Endothelial cell of umbilical vein (primary cell): ENCODE measurements at regions not wholly inside any gene's neighbourhood (a gene's known extent, or its start where the extent isn't known, plus 50 kb on each side); places are given as distances from the start of the nearest gene placed in this dataset.

Experiments used
- BruUV-seq: library from RNA; stranded (reverse); fragments of 400-500 nt; replicated peaks from 2 replicates; lab custom pipeline; 2021; lab: Mats Ljungman, UMichigan
- CTCF ChIA-PET: fragments of 300-600, 350-600 bp; sonication (Branson Sonifier 250); formaldehyde crosslinking; loops from one replicate; lab custom pipeline; 2021; ENCODE audit warnings: antibody characterized with exemption, inconsistent platforms; lab: Charles Lee
- POLR2A ChIA-PET: fragments of 300-600, 350-600 bp; sonication (Branson Sonifier 250); formaldehyde crosslinking; loops from one replicate; lab custom pipeline; 2021; ENCODE audit warnings: antibody characterized with exemption, inconsistent platforms; lab: Charles Lee
- DNase-seq: peaks from one replicate; pipeline ENCODE4 v3.0.0-alpha.2; 2011; ENCODE audit warnings: low read depth, low spot score
- FAIRE-seq: peaks from 2 replicates; lab custom pipeline; 2011; peaks lifted over from hg19 to GRCh38; lab: Jason Lieb, UNC
- H2AFZ ChIP-seq: 2 replicates; pipeline ENCODE4 v1.6.0; 2012; ENCODE audit warnings: low read depth, low read length, control low read depth, inconsistent platforms
- H3K27ac ChIP-seq: 2 replicates; pipeline ENCODE4 v1.5.1; 2011; ENCODE audit warnings: low read depth, mild to moderate bottlenecking, control low read depth, low read length, moderate library complexity; ENCODE audit not compliant: insufficient read depth
- H3K27me3 ChIP-seq, 2 experiments: 2 replicates each; pipeline versions ENCODE4 v1.6.0 to v1.6.1; 2011; ENCODE audit warnings: low read length in 2 of 2, mixed read lengths in 1 of 2; ENCODE audit not compliant: control insufficient read depth in 2 of 2, insufficient read depth in 2 of 2
- H3K36me3 ChIP-seq, 2 experiments: 2 replicates in 1 of 2; 3 replicates in 1 of 2; pipeline ENCODE4 v1.5.1; 2011; ENCODE audit warnings: low read length in 2 of 2, mild to moderate bottlenecking in 1 of 2, moderate library complexity in 1 of 2; ENCODE audit not compliant: control insufficient read depth in 2 of 2, insufficient read depth in 2 of 2; ENCODE audit errors: extremely low read depth in 1 of 2
- H3K4me1 ChIP-seq: 3 replicates; pipeline ENCODE4 v1.5.1; 2011; ENCODE audit warnings: mild to moderate bottlenecking, low read length; ENCODE audit not compliant: control insufficient read depth, insufficient read depth; ENCODE audit errors: extremely low read depth
- H3K4me2 ChIP-seq: 2 replicates; pipeline ENCODE4 v1.6.1; 2011; ENCODE audit warnings: low read length, control low read depth, mixed read lengths; ENCODE audit not compliant: insufficient read depth
- H3K4me3 ChIP-seq, 3 experiments: fragments of 200-600 bp in 1 of 3; sonication (generic), shearing (Covaris generic) in 1 of 3; replicated peaks in 1 of 3; 2 replicates each; pipeline ENCODE4 v1.5.1; 2011 to 2016; ENCODE audit warnings: control low read depth in 3 of 3, low read length in 3 of 3, mild to moderate bottlenecking in 2 of 3, inconsistent platforms in 1 of 3, low read depth in 1 of 3, moderate library complexity in 1 of 3; ENCODE audit not compliant: insufficient read depth in 1 of 3
- H3K79me2 ChIP-seq: 2 replicates; pipeline ENCODE4 v1.6.0; 2012; ENCODE audit warnings: low read length, inconsistent platforms; ENCODE audit not compliant: control insufficient read depth, insufficient read depth
- H3K9ac ChIP-seq: replicated peaks from 2 replicates; pipeline ENCODE3; 2011; ENCODE audit warnings: low read length, control low read depth; ENCODE audit not compliant: insufficient read depth; ENCODE audit errors: extremely low read depth
- H3K9me1 ChIP-seq: replicated peaks from 3 replicates; pipeline ENCODE4 v1.6.0; 2011; ENCODE audit warnings: mild to moderate bottlenecking, low read length; ENCODE audit not compliant: control insufficient read depth, insufficient read depth; ENCODE audit errors: extremely low read depth
- H3K9me3 ChIP-seq: replicated peaks from 2 replicates; pipeline ENCODE4 v1.5.1; 2012; ENCODE audit warnings: low read length, inconsistent platforms; ENCODE audit not compliant: control insufficient read depth, insufficient read depth
- H4K20me1 ChIP-seq: replicated peaks from 2 replicates; pipeline ENCODE3; 2011; ENCODE audit warnings: mild to moderate bottlenecking, low read length; ENCODE audit not compliant: control insufficient read depth, insufficient read depth; ENCODE audit errors: extremely low read depth
- EZH2 ChIP-seq: IDR thresholded peaks from 2 replicates; pipeline ENCODE4 v1.6.1; 2012; ENCODE audit warnings: borderline replicate concordance, low read depth, mild to moderate bottlenecking, moderate library complexity, low read length, inconsistent platforms; ENCODE audit not compliant: severe bottlenecking
- FOS ChIP-seq: IDR thresholded peaks from 2 replicates; pipeline ENCODE4 v1.6.1; 2011; ENCODE audit warnings: mild to moderate bottlenecking, low read length, moderate library complexity, borderline replicate concordance; ENCODE audit not compliant: insufficient read depth
- GATA2 ChIP-seq: IDR thresholded peaks from 2 replicates; pipeline ENCODE4 v1.7.0; 2011; ENCODE audit warnings: low read depth, mild to moderate bottlenecking, moderate library complexity, mixed read lengths, low read length; ENCODE audit not compliant: insufficient read length, insufficient read depth
- JUN ChIP-seq: IDR thresholded peaks from 2 replicates; pipeline ENCODE4 v1.6.1; 2011; ENCODE audit warnings: borderline replicate concordance, low read depth; ENCODE audit not compliant: insufficient read length, insufficient read depth
- MYC ChIP-seq: IDR thresholded peaks from one replicate; pipeline ENCODE4 v1.6.1; 2011; ENCODE audit warnings: mild to moderate bottlenecking, low read depth, low read length
- POLR2A ChIP-seq: IDR thresholded peaks from 2 replicates; pipeline ENCODE4 v1.6.1; 2012; ENCODE audit warnings: low read depth, mild to moderate bottlenecking, control low read depth, low read length
- POLR2AphosphoS5 ChIP-seq: IDR thresholded peaks from 2 replicates; pipeline ENCODE4 v1.6.1; 2012; ENCODE audit warnings: low read depth, mild to moderate bottlenecking, control low read depth, low read length, moderate library complexity; ENCODE audit not compliant: insufficient read depth
- dilution Hi-C: fragments of 300-500 bp; cut with MboI; formaldehyde crosslinking; loops from one replicate; pipeline ENCODE4 v1.15.0; 2019; ENCODE audit warnings: low sequenced_read_pairs; ENCODE audit not compliant: extremely low pct_ligation_motif_present
- intact Hi-C: fragments of 100-400 bp; cut with micrococcal nuclease; formaldehyde crosslinking; loops from one replicate; pipeline ENCODE4 v1.10.0; 2022
- TF ChIP-seq, protein P1 (sequence below), 2 donors: IDR thresholded peaks; 1 replicate in 1 of 2; 2 replicates in 1 of 2; pipeline ENCODE4 v1.5.1; 2011; ENCODE audit warnings: low read length in 2 of 2, mild to moderate bottlenecking in 2 of 2, moderate library complexity in 2 of 2, control low read depth in 1 of 2, inconsistent platforms in 1 of 2, low read depth in 1 of 2; ENCODE audit not compliant: insufficient read depth in 1 of 2; ENCODE audit errors: extremely low read depth in 1 of 2
- TF ChIP-seq, protein P2 (sequence below): IDR thresholded peaks from 2 replicates; pipeline ENCODE4 v1.6.1; 2011; ENCODE audit not compliant: insufficient read depth, insufficient read length

DNA sequence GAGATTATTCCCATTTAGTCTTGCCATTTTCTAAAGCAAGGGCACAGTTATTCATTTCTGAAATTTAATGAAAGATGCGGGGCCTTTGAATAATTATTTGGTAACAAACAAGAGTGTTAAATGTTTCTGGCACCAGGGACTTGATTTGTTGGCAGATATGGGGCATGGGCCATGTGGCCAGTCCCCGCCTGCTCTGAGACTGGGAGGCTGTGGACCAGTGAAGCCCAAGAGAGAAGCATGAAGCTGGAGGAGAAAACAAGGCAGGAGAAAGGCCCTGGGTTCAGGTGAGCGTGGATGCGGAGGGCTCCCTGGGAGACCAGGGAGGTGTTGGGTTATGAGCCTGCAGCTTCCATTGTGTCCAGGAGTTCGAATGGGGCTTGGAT, 378.5 kb downstream of the TCERG1L start:
- Histone ChIP-seq H3K4me2 (no peak overlapping the region), H3K9me1 (no peaks in the 10 kb centered on the region), H3K4me1 (no peaks in the 10 kb centered on the region), H3K27ac (no peak overlapping the region), H3K4me3 (no peak overlapping the region), H4K20me1 (no peaks in the 10 kb centered on the region), H3K79me2 (no peaks in the 10 kb centered on the region), H3K36me3 (no peaks in the 10 kb centered on the region), H3K27me3 (no peaks in the 10 kb centered on the region), H3K9me3 (peaks cover 7% of the 10 kb centered on the region), H3K9ac (no peak overlapping the region), H2AFZ (no peak overlapping the region)
- POLR2A ChIA-PET: no interaction called here
- TF ChIP-seq EZH2 (no peak), POLR2AphosphoS5 (no peak), JUN (no peak), GATA2 (no peak), MYC (no peak), POLR2A (no peak), FOS (no peak)
- TF ChIP-seq, protein P1, sequence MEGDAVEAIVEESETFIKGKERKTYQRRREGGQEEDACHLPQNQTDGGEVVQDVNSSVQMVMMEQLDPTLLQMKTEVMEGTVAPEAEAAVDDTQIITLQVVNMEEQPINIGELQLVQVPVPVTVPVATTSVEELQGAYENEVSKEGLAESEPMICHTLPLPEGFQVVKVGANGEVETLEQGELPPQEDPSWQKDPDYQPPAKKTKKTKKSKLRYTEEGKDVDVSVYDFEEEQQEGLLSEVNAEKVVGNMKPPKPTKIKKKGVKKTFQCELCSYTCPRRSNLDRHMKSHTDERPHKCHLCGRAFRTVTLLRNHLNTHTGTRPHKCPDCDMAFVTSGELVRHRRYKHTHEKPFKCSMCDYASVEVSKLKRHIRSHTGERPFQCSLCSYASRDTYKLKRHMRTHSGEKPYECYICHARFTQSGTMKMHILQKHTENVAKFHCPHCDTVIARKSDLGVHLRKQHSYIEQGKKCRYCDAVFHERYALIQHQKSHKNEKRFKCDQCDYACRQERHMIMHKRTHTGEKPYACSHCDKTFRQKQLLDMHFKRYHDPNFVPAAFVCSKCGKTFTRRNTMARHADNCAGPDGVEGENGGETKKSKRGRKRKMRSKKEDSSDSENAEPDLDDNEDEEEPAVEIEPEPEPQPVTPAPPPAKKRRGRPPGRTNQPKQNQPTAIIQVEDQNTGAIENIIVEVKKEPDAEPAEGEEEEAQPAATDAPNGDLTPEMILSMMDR (IDR thresholded peaks at IDR 0.05; ENCODE audit: extremely low read depth in 1 of 2, insufficient read depth in 1 of 2, low read depth in 1 of 2, low read length in 2 of 2): no peak
- TF ChIP-seq, protein P2, sequence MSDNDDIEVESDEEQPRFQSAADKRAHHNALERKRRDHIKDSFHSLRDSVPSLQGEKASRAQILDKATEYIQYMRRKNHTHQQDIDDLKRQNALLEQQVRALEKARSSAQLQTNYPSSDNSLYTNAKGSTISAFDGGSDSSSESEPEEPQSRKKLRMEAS: no peak
- DNase-seq (no peak), FAIRE-seq (no peak)
- dilution Hi-C loops: no loop called here
- CTCF ChIA-PET: no interaction called here
- BruUV-seq: no TSS peak
- intact Hi-C loops: no loop called here
